K562 (cell line): ENCODE measurements at regions not wholly inside any gene's neighbourhood (a gene's known extent, or its start where the extent isn't known, plus 50 kb on each side); places are given as distances from the start of the nearest gene placed in this dataset.

Experiments
- ATAC-seq: fragments of 200-7000 bp; cut with Tn5 transposase; 3 replicates; pipeline ENCODE4 v1.9.1; 2020; ENCODE audit warnings: moderate library complexity
- BruUV-seq: library from RNA; stranded (reverse); fragments of 400-500 nt; replicated peaks from 2 replicates; lab custom pipeline; 2021; lab: Mats Ljungman, UMichigan
- CTCF ChIA-PET: fragments of 300-600 bp; formaldehyde crosslinking; extraction: SDS; loops from one replicate; lab custom pipeline; 2021; ENCODE audit warnings: low intra/inter-chr PET ratio; lab: Yijun Ruan, JAX
- POLR2A ChIA-PET: fragments of 300-600, 350-650 bp; sonication (Branson Sonifier 250); formaldehyde crosslinking; extraction: SDS; loops from one replicate; lab custom pipeline; 2021; ENCODE audit warnings: antibody characterized with exemption, inconsistent platforms; lab: Yijun Ruan, JAX
- DNase-seq, 4 experiments: peaks; one replicate each; pipeline versions ENCODE4 v3.0.0 to v3.0.0-alpha.2; 2011 to 2018; ENCODE audit warnings: low spot score in 3 of 4, mixed read lengths in 3 of 4; ENCODE audit errors: extremely low read depth in 1 of 4
- FAIRE-seq: peaks from 2 replicates; lab custom pipeline; 2011; peaks lifted over from hg19 to GRCh38; lab: Jason Lieb, UNC
- H2AFZ ChIP-seq: 2 replicates; pipeline ENCODE4 v1.6.0; 2011; ENCODE audit warnings: low read depth, low read length, control low read depth, inconsistent platforms
- H3K27ac ChIP-seq: fragments of 200-600 bp; 3 replicates; pipeline ENCODE4 v1.8.0; 2011; ENCODE audit warnings: low read depth, mild to moderate bottlenecking, control low read depth, inconsistent platforms, low read length, moderate library complexity, mixed read lengths; ENCODE audit errors: extremely low read depth
- H3K27me3 ChIP-seq, 2 experiments: fragments of 300-600 bp in 1 of 2; 2 replicates in 1 of 2; 3 replicates in 1 of 2; pipeline versions ENCODE4 v1.6.0 to v1.8.0; 2011; ENCODE audit warnings: inconsistent platforms in 2 of 2, low read length in 2 of 2, mild to moderate bottlenecking in 1 of 2, mixed read lengths in 1 of 2, moderate library complexity in 1 of 2; ENCODE audit not compliant: control insufficient read depth in 2 of 2, insufficient read depth in 2 of 2
- H3K36me3 ChIP-seq: fragments of 300-600 bp; 3 replicates; pipeline ENCODE4 v1.8.0; 2011; ENCODE audit warnings: mild to moderate bottlenecking, low read length, inconsistent platforms; ENCODE audit not compliant: control insufficient read depth, insufficient read depth
- H3K4me1 ChIP-seq, 2 experiments: fragments of 200-600 bp in 1 of 2; replicated peaks in 1 of 2; 2 replicates in 1 of 2; 3 replicates in 1 of 2; pipeline versions ENCODE4 v1.5.1 to v1.8.0; 2011; ENCODE audit warnings: inconsistent platforms in 2 of 2, low read length in 2 of 2, mild to moderate bottlenecking in 1 of 2, mixed read lengths in 1 of 2, moderate library complexity in 1 of 2; ENCODE audit not compliant: control insufficient read depth in 2 of 2, insufficient read depth in 2 of 2
- H3K4me2 ChIP-seq: 2 replicates; pipeline ENCODE4 v1.6.1; 2011; ENCODE audit warnings: low read length, control low read depth, inconsistent platforms, mixed read lengths; ENCODE audit not compliant: insufficient read depth
- H3K4me3 ChIP-seq: fragments of 200-600 bp; sonication (generic), shearing (Covaris generic); 2 replicates; pipeline ENCODE4 v1.5.1; 2016; ENCODE audit warnings: control low read depth, inconsistent platforms
- H3K79me2 ChIP-seq: fragments of 200-600 bp; 3 replicates; pipeline ENCODE4 v1.8.0; 2011; ENCODE audit warnings: low read length, inconsistent platforms; ENCODE audit not compliant: control insufficient read depth, insufficient read depth
- H3K9ac ChIP-seq, 2 experiments: 2 replicates each; pipeline versions ENCODE4 v1.6.0 to v1.6.1; 2011; ENCODE audit warnings: low read depth in 2 of 2, low read length in 2 of 2, control low read depth in 1 of 2, inconsistent platforms in 1 of 2, mild to moderate bottlenecking in 1 of 2, mixed read lengths in 1 of 2; ENCODE audit not compliant: insufficient read depth in 1 of 2
- H3K9me1 ChIP-seq: one replicate; pipeline ENCODE4 v1.6.0; 2011; ENCODE audit warnings: inconsistent platforms, mild to moderate bottlenecking, low read length, moderate library complexity; ENCODE audit not compliant: control insufficient read depth, insufficient read depth
- H3K9me3 ChIP-seq: replicated peaks from 2 replicates; pipeline ENCODE4 v1.5.1; 2011; ENCODE audit warnings: low read depth, low read length, inconsistent platforms; ENCODE audit not compliant: control insufficient read depth, insufficient read depth
- H4K20me1 ChIP-seq: replicated peaks from 2 replicates; pipeline ENCODE4 v1.6.1; 2011; ENCODE audit warnings: low read length, inconsistent platforms, mixed read lengths; ENCODE audit not compliant: control insufficient read depth, insufficient read depth
- HEY1 ChIP-seq: fragments of 250-450 bp; sonication (Bioruptor Pico); IDR thresholded peaks from 2 replicates; pipeline ENCODE4 v1.5.0; 2020; ENCODE audit warnings: mild to moderate bottlenecking, moderate library complexity, borderline replicate concordance
- ZNF212 ChIP-seq: fragments of 450-650 bp; formaldehyde crosslinking; IDR thresholded peaks from 2 replicates; pipeline ENCODE4 v1.4.0; 2020; ENCODE audit warnings: mild to moderate bottlenecking
- ZNF77 ChIP-seq: fragments of 250-450 bp; sonication (Bioruptor Pico); IDR thresholded peaks from 2 replicates; pipeline ENCODE4 v1.5.0; 2020
- WGBS: fragments of 100-300 bp; shearing (Covaris generic); methylation state at CpG from one replicate; pipeline ENCODE4 v1.1.6; 2016; ENCODE audit warnings: low coverage, mixed read lengths; ENCODE audit not compliant: insufficient coverage; ENCODE audit errors: missing lambda C conversion rate; 5-methylcytosine and 5-hydroxymethylcytosine counted together
- in situ Hi-C: fragments of 300-500 bp; cut with MboI; formaldehyde crosslinking; loops from 4 replicates; pipeline ENCODE4 v1.15.0; 2018; ENCODE audit warnings: inconsistent platforms, mixed read lengths
- intact Hi-C: fragments of 100-400 bp; cut with micrococcal nuclease; formaldehyde crosslinking; loops from 2 replicates; pipeline ENCODE4 v1.14.2; 2022
- TF ChIP-seq, protein P1 (sequence below): fragments of 450-650 bp; IDR thresholded peaks from 2 replicates; pipeline ENCODE4 v1.6.1; 2016; ENCODE audit warnings: mild to moderate bottlenecking, moderate library complexity
- TF ChIP-seq, protein P2 (sequence below): fragments of 200-800 bp; sonication (Bioruptor generic); IDR thresholded peaks from 2 replicates; pipeline ENCODE4 v1.6.1; 2016; ENCODE audit warnings: missing genetic modification characterization, missing compliant biosample characterization

DNA sequence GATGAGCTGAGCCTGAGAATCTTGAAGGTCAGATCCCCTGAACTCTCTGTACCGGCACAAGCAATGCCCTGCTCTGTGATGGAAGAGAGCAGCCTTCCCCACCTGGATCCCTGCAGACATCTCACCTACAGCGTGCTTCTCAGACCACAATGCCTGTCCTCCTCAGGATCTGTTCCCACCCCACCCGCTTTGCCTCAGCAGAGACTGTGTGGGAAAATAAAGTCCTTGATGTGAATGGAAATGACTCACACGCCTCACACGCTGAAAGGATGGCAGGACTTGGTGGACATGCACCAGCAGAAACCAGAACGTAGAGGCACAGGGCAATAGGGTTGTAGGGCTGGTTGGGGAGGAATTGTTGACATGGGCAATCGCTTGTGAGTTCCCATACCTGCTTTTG, 117.9 kb upstream of the POU3F3 start:
- Histone ChIP-seq H3K9me1 (no peaks in the 10 kb centered on the region), H3K79me2 (no peaks in the 10 kb centered on the region), H3K9ac (no peak overlapping the region), H3K9me3 (no peaks in the 10 kb centered on the region), H2AFZ (no peak overlapping the region), H3K4me3 (no peak overlapping the region), H3K36me3 (no peaks in the 10 kb centered on the region), H4K20me1 (no peaks in the 10 kb centered on the region), H3K27me3 (no peaks in the 10 kb centered on the region), H3K27ac (no peak overlapping the region), H3K4me1 (no peaks in the 10 kb centered on the region), H3K4me2 (no peak overlapping the region)
- no TSS peak for BruUV-seq
- DNase-seq (no peak), ATAC-seq (no peak), FAIRE-seq (no peak)
- intact Hi-C loops (no loop called here), in situ Hi-C loops (no loop called here)
- ChIA-PET CTCF (no interaction called here), POLR2A (no interaction called here)
- 0% methylated on average over 7 of the region's 7 CpGs for WGBS
- no peak for TF ChIP-seq ZNF212 (CRISPR knock-in tag)
- TF ChIP-seq, protein P1, sequence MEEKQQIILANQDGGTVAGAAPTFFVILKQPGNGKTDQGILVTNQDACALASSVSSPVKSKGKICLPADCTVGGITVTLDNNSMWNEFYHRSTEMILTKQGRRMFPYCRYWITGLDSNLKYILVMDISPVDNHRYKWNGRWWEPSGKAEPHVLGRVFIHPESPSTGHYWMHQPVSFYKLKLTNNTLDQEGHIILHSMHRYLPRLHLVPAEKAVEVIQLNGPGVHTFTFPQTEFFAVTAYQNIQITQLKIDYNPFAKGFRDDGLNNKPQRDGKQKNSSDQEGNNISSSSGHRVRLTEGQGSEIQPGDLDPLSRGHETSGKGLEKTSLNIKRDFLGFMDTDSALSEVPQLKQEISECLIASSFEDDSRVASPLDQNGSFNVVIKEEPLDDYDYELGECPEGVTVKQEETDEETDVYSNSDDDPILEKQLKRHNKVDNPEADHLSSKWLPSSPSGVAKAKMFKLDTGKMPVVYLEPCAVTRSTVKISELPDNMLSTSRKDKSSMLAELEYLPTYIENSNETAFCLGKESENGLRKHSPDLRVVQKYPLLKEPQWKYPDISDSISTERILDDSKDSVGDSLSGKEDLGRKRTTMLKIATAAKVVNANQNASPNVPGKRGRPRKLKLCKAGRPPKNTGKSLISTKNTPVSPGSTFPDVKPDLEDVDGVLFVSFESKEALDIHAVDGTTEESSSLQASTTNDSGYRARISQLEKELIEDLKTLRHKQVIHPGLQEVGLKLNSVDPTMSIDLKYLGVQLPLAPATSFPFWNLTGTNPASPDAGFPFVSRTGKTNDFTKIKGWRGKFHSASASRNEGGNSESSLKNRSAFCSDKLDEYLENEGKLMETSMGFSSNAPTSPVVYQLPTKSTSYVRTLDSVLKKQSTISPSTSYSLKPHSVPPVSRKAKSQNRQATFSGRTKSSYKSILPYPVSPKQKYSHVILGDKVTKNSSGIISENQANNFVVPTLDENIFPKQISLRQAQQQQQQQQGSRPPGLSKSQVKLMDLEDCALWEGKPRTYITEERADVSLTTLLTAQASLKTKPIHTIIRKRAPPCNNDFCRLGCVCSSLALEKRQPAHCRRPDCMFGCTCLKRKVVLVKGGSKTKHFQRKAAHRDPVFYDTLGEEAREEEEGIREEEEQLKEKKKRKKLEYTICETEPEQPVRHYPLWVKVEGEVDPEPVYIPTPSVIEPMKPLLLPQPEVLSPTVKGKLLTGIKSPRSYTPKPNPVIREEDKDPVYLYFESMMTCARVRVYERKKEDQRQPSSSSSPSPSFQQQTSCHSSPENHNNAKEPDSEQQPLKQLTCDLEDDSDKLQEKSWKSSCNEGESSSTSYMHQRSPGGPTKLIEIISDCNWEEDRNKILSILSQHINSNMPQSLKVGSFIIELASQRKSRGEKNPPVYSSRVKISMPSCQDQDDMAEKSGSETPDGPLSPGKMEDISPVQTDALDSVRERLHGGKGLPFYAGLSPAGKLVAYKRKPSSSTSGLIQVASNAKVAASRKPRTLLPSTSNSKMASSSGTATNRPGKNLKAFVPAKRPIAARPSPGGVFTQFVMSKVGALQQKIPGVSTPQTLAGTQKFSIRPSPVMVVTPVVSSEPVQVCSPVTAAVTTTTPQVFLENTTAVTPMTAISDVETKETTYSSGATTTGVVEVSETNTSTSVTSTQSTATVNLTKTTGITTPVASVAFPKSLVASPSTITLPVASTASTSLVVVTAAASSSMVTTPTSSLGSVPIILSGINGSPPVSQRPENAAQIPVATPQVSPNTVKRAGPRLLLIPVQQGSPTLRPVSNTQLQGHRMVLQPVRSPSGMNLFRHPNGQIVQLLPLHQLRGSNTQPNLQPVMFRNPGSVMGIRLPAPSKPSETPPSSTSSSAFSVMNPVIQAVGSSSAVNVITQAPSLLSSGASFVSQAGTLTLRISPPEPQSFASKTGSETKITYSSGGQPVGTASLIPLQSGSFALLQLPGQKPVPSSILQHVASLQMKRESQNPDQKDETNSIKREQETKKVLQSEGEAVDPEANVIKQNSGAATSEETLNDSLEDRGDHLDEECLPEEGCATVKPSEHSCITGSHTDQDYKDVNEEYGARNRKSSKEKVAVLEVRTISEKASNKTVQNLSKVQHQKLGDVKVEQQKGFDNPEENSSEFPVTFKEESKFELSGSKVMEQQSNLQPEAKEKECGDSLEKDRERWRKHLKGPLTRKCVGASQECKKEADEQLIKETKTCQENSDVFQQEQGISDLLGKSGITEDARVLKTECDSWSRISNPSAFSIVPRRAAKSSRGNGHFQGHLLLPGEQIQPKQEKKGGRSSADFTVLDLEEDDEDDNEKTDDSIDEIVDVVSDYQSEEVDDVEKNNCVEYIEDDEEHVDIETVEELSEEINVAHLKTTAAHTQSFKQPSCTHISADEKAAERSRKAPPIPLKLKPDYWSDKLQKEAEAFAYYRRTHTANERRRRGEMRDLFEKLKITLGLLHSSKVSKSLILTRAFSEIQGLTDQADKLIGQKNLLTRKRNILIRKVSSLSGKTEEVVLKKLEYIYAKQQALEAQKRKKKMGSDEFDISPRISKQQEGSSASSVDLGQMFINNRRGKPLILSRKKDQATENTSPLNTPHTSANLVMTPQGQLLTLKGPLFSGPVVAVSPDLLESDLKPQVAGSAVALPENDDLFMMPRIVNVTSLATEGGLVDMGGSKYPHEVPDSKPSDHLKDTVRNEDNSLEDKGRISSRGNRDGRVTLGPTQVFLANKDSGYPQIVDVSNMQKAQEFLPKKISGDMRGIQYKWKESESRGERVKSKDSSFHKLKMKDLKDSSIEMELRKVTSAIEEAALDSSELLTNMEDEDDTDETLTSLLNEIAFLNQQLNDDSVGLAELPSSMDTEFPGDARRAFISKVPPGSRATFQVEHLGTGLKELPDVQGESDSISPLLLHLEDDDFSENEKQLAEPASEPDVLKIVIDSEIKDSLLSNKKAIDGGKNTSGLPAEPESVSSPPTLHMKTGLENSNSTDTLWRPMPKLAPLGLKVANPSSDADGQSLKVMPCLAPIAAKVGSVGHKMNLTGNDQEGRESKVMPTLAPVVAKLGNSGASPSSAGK, result no peak
- no peak for TF ChIP-seq ZNF77 (CRISPR knock-in tag)
- no peak for TF ChIP-seq HEY1
- TF ChIP-seq, protein P2, sequence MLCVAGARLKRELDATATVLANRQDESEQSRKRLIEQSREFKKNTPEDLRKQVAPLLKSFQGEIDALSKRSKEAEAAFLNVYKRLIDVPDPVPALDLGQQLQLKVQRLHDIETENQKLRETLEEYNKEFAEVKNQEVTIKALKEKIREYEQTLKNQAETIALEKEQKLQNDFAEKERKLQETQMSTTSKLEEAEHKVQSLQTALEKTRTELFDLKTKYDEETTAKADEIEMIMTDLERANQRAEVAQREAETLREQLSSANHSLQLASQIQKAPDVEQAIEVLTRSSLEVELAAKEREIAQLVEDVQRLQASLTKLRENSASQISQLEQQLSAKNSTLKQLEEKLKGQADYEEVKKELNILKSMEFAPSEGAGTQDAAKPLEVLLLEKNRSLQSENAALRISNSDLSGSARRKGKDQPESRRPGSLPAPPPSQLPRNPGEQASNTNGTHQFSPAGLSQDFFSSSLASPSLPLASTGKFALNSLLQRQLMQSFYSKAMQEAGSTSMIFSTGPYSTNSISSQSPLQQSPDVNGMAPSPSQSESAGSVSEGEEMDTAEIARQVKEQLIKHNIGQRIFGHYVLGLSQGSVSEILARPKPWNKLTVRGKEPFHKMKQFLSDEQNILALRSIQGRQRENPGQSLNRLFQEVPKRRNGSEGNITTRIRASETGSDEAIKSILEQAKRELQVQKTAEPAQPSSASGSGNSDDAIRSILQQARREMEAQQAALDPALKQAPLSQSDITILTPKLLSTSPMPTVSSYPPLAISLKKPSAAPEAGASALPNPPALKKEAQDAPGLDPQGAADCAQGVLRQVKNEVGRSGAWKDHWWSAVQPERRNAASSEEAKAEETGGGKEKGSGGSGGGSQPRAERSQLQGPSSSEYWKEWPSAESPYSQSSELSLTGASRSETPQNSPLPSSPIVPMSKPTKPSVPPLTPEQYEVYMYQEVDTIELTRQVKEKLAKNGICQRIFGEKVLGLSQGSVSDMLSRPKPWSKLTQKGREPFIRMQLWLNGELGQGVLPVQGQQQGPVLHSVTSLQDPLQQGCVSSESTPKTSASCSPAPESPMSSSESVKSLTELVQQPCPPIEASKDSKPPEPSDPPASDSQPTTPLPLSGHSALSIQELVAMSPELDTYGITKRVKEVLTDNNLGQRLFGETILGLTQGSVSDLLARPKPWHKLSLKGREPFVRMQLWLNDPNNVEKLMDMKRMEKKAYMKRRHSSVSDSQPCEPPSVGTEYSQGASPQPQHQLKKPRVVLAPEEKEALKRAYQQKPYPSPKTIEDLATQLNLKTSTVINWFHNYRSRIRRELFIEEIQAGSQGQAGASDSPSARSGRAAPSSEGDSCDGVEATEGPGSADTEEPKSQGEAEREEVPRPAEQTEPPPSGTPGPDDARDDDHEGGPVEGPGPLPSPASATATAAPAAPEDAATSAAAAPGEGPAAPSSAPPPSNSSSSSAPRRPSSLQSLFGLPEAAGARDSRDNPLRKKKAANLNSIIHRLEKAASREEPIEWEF (CRISPR knock-in tag), result no peak
